ENCODE measurements at regions not wholly inside any gene's neighbourhood (a gene's known extent, or its start where the extent isn't known, plus 50 kb on each side); places are given as distances from the start of the nearest gene placed in this dataset.
"Not testable (repeated sequence)": the region's sequence is repeated elsewhere in the genome, so short reads cannot be mapped to it uniquely, and the experiment has no call there.

GRCh38 chr13:79859756-79860155 is 378.8 kb downstream of the NDFIP2 start:
- H3K4me3 ChIP-seq (ENCODE audit: low read depth, low read length): no peak overlapping the region
- DNase-seq (ENCODE audit: low read depth): no peak
- TF ChIP-seq CTCF (IDR thresholded peaks at IDR 0.05; ENCODE audit: control insufficient read depth, extremely low read depth, insufficient read depth): no peak

GRCh38 chr13:79853251-79853650 is 372.3 kb downstream of the NDFIP2 start:
- no peak for TF ChIP-seq CTCF (IDR thresholded peaks at IDR 0.05; ENCODE audit: control insufficient read depth, extremely low read depth, insufficient read depth)
- H3K4me3 ChIP-seq (ENCODE audit: low read depth, low read length): no peak overlapping the region
- no peak for DNase-seq (ENCODE audit: low read depth)

GRCh38 chr13:79851318-79851717 is 370.4 kb downstream of the NDFIP2 start:
- DNase-seq (ENCODE audit: low read depth): no peak
- H3K4me3 ChIP-seq (ENCODE audit: low read depth, low read length): no peak overlapping the region
- TF ChIP-seq CTCF (IDR thresholded peaks at IDR 0.05; ENCODE audit: control insufficient read depth, extremely low read depth, insufficient read depth): no peak

- no peak for DNase-seq (ENCODE audit: low read depth)
- H3K4me3 ChIP-seq (ENCODE audit: low read depth, low read length): no peak overlapping the region
- no peak for TF ChIP-seq CTCF (IDR thresholded peaks at IDR 0.05; ENCODE audit: control insufficient read depth, extremely low read depth, insufficient read depth)
These were observed 367.1 kb downstream of the NDFIP2 start for GRCh38 chr13:79847882-79848592.

GRCh38 chr13:79846386-79846785 is 365.4 kb downstream of the NDFIP2 start:
- no peak for TF ChIP-seq CTCF (IDR thresholded peaks at IDR 0.05; ENCODE audit: control insufficient read depth, extremely low read depth, insufficient read depth)
- no peak overlapping the region for H3K4me3 ChIP-seq (ENCODE audit: low read depth, low read length)
- no peak for DNase-seq (ENCODE audit: low read depth)

- no peak overlapping the region for H3K4me3 ChIP-seq (ENCODE audit: low read depth, low read length)
- DNase-seq (ENCODE audit: low read depth): no peak
- TF ChIP-seq CTCF (IDR thresholded peaks at IDR 0.05; ENCODE audit: control insufficient read depth, extremely low read depth, insufficient read depth): no peak
These were observed 356.9 kb downstream of the NDFIP2 start for GRCh38 chr13:79837741-79838450.

- not testable (repeated sequence) for DNase-seq (ENCODE audit: low read depth); H3K4me3 ChIP-seq (ENCODE audit: low read depth, low read length)
These were observed 355.2 kb downstream of the NDFIP2 start for GRCh38 chr13:79836121-79836520.

Data from LNCaP clone FGC (cell line).